Mucosa of stomach (tissue), 1 donor: ENCODE measurements at regions not wholly inside any gene's neighbourhood (a gene's known extent, or its start where the extent isn't known, plus 50 kb on each side); places are given as distances from the start of the nearest gene placed in this dataset.
"Not testable (repeated sequence)": the region's sequence is repeated elsewhere in the genome, so short reads cannot be mapped to it uniquely, and the experiment has no call there.

Experiments used
- H3K27me3 ChIP-seq: one replicate; pipeline ENCODE4 v1.7.0; 2013; ENCODE audit warnings: mild to moderate bottlenecking, low read length; ENCODE audit not compliant: control insufficient read depth, insufficient read depth
- H3K36me3 ChIP-seq: one replicate; pipeline ENCODE4 v1.7.0; 2013; ENCODE audit warnings: low read length; ENCODE audit not compliant: control insufficient read depth, insufficient read depth
- H3K4me1 ChIP-seq: one replicate; pipeline ENCODE4 v1.7.0; 2013; ENCODE audit warnings: mild to moderate bottlenecking, low read length; ENCODE audit not compliant: control insufficient read depth, insufficient read depth
- H3K4me3 ChIP-seq: one replicate; pipeline ENCODE4 v1.7.0; 2013; ENCODE audit warnings: low read length
- H3K9ac ChIP-seq: one replicate; pipeline ENCODE4 v1.7.0; 2013; ENCODE audit warnings: mild to moderate bottlenecking, low read length, moderate library complexity
- H3K9me3 ChIP-seq: one replicate; pipeline ENCODE4 v1.7.0; 2013; ENCODE audit warnings: mild to moderate bottlenecking, low read length, moderate library complexity; ENCODE audit not compliant: control insufficient read depth
- donor health status: Pancreatic carcinoma.

- Histone ChIP-seq H3K4me1 (peaks cover 6% of the 10 kb centered on the region), H3K36me3 (no peaks in the 10 kb centered on the region), H3K27me3 (no peaks in the 10 kb centered on the region), H3K9me3 (no peaks in the 10 kb centered on the region), H3K4me3 (no peak overlapping the region), H3K9ac (no peak overlapping the region)
Observed at GRCh38 chr6:140284871-140285270, 910.4 kb upstream of the CITED2 start.

- Histone ChIP-seq H3K36me3 (no peaks in the 10 kb centered on the region), H3K4me3 (no peak overlapping the region), H3K9ac (no peak overlapping the region), H3K9me3 (no peaks in the 10 kb centered on the region), H3K4me1 (peaks cover 6% of the 10 kb centered on the region), H3K27me3 (no peaks in the 10 kb centered on the region)
Observed at GRCh38 chr6:140283197-140283596, 908.7 kb upstream of the CITED2 start.

- H3K4me3 ChIP-seq = no peak overlapping the region
- H3K9ac ChIP-seq = no peak overlapping the region
- peaks cover 6% of the 10 kb centered on the region for H3K4me1 ChIP-seq
- H3K27me3 ChIP-seq = no peaks in the 10 kb centered on the region
- H3K36me3 ChIP-seq = no peaks in the 10 kb centered on the region
- H3K9me3 ChIP-seq = no peaks in the 10 kb centered on the region
Observed at GRCh38 chr6:140281767-140282166, 907.3 kb upstream of the CITED2 start.

- H3K4me1 ChIP-seq = peaks cover 6% of the 10 kb centered on the region
- no peaks in the 10 kb centered on the region for H3K27me3 ChIP-seq
- no peak overlapping the region for H3K9ac ChIP-seq
- no peaks in the 10 kb centered on the region for H3K9me3 ChIP-seq
- H3K36me3 ChIP-seq = no peaks in the 10 kb centered on the region
- H3K4me3 ChIP-seq = no peak overlapping the region
Observed at GRCh38 chr6:140281236-140281635, 906.8 kb upstream of the CITED2 start.

- Histone ChIP-seq H3K36me3 (no peaks in the 10 kb centered on the region), H3K4me1 (peaks cover 4% of the 10 kb centered on the region), H3K9me3 (no peaks in the 10 kb centered on the region), H3K4me3 (no peak overlapping the region), H3K27me3 (no peaks in the 10 kb centered on the region), H3K9ac (no peak overlapping the region)
Observed at GRCh38 chr6:140276719-140277118, 902.3 kb upstream of the CITED2 start.

GRCh38 chr6:140276133-140276532 lies 901.7 kb upstream of the CITED2 start:
- no peaks in the 10 kb centered on the region for H3K36me3 ChIP-seq
- no peaks in the 10 kb centered on the region for H3K9me3 ChIP-seq
- H3K27me3 ChIP-seq = no peaks in the 10 kb centered on the region
- no peak overlapping the region for H3K4me3 ChIP-seq
- no peaks in the 10 kb centered on the region for H3K4me1 ChIP-seq
- H3K9ac ChIP-seq = no peak overlapping the region

- Histone ChIP-seq H3K4me1 (no peaks in the 10 kb centered on the region), H3K9me3 (no peaks in the 10 kb centered on the region), H3K36me3 (no peaks in the 10 kb centered on the region)
Observed at GRCh38 chr6:140275725-140276124, 901.3 kb upstream of the CITED2 start.

GRCh38 chr6:140274548-140274947 lies 900.1 kb upstream of the CITED2 start:
- no peak overlapping the region for H3K4me3 ChIP-seq
- H3K4me1 ChIP-seq = no peaks in the 10 kb centered on the region
- no peaks in the 10 kb centered on the region for H3K36me3 ChIP-seq
- H3K9ac ChIP-seq = no peak overlapping the region
- no peaks in the 10 kb centered on the region for H3K27me3 ChIP-seq
- no peaks in the 10 kb centered on the region for H3K9me3 ChIP-seq

More at GRCh38 chr6:140275725-140276124, 901.3 kb upstream of the CITED2 start:
- no peak overlapping the region for H3K4me3 ChIP-seq
- no peak overlapping the region for H3K9ac ChIP-seq
- H3K27me3 ChIP-seq = no peaks in the 10 kb centered on the region

- no peak overlapping the region for H3K4me3 ChIP-seq
- H3K27me3 ChIP-seq = no peaks in the 10 kb centered on the region
- H3K9ac ChIP-seq = no peak overlapping the region
- H3K4me1 ChIP-seq = no peaks in the 10 kb centered on the region
- H3K36me3 ChIP-seq = no peaks in the 10 kb centered on the region
- H3K9me3 ChIP-seq = no peaks in the 10 kb centered on the region
Observed at GRCh38 chr6:140271759-140272377, 897.4 kb upstream of the CITED2 start.

GRCh38 chr6:140269591-140270165 lies 895.2 kb upstream of the CITED2 start:
- Histone ChIP-seq H3K36me3 (no peaks in the 10 kb centered on the region), H3K9ac (no peak overlapping the region), H3K27me3 (no peaks in the 10 kb centered on the region), H3K4me3 (no peak overlapping the region), H3K4me1 (no peaks in the 10 kb centered on the region), H3K9me3 (no peaks in the 10 kb centered on the region)

GRCh38 chr6:140264431-140264830 lies 890.0 kb upstream of the CITED2 start:
- Histone ChIP-seq H3K27me3 (no peaks in the 10 kb centered on the region), H3K9ac (no peak overlapping the region), H3K9me3 (no peaks in the 10 kb centered on the region), H3K4me3 (no peak overlapping the region), H3K36me3 (no peaks in the 10 kb centered on the region), H3K4me1 (no peaks in the 10 kb centered on the region)

- H3K9ac ChIP-seq, H3K27me3 ChIP-seq, H3K4me1 ChIP-seq, H3K4me3 ChIP-seq, H3K36me3 ChIP-seq, H3K9me3 ChIP-seq: not testable (repeated sequence)
Observed at GRCh38 chr6:140258302-140258701, 883.9 kb upstream of the CITED2 start.

GRCh38 chr6:140256248-140256647 lies 881.8 kb upstream of the CITED2 start:
- H3K36me3 ChIP-seq = no peaks in the 10 kb centered on the region
- no peak overlapping the region for H3K9ac ChIP-seq
- no peaks in the 10 kb centered on the region for H3K9me3 ChIP-seq
- no peak overlapping the region for H3K4me3 ChIP-seq
- no peaks in the 10 kb centered on the region for H3K4me1 ChIP-seq
- H3K27me3 ChIP-seq = no peaks in the 10 kb centered on the region
